Transverse colon (tissue), 4 donors: ENCODE measurements at regions not wholly inside any gene's neighbourhood (a gene's known extent, or its start where the extent isn't known, plus 50 kb on each side); places are given as distances from the start of the nearest gene placed in this dataset.

Experiments used
- DNase-seq: peaks from one replicate; pipeline ENCODE4 v3.0.0-alpha.2; 2019
- H3K27ac ChIP-seq, 4 donors: fragments of 200-600 bp; sonication (generic); 2 replicates each; pipeline ENCODE4 v1.5.1; 2016 to 2018; ENCODE audit warnings: inconsistent platforms in 4 of 4
- H3K27me3 ChIP-seq: fragments of 200-600 bp; sonication (generic); 2 replicates; pipeline ENCODE4 v1.5.1; 2017; ENCODE audit warnings: inconsistent platforms
- H3K36me3 ChIP-seq, 4 donors: fragments of 200-600 bp; sonication (generic); 2 replicates each; pipeline ENCODE4 v1.5.1; 2017 to 2019; ENCODE audit warnings: inconsistent platforms in 4 of 4
- H3K4me1 ChIP-seq, 4 donors: fragments of 200-600 bp; sonication (generic); 2 replicates each; pipeline ENCODE4 v1.5.1; 2017 to 2020; ENCODE audit warnings: inconsistent platforms in 4 of 4
- H3K4me3 ChIP-seq, 4 donors: fragments of 200-600 bp; sonication (generic); 1 replicate in 1 of 4; 2 replicates in 3 of 4; pipeline versions ENCODE4 v1.5.1 to v1.6.1; 2017 to 2019; ENCODE audit warnings: inconsistent platforms in 4 of 4
- H3K9me3 ChIP-seq, 2 donors: fragments of 200-600 bp; sonication (generic); 2 replicates each; pipeline ENCODE4 v1.5.1; 2017 to 2019; ENCODE audit warnings: inconsistent platforms in 2 of 2
- CTCF ChIP-seq, 5 experiments: fragments of 200-600 bp in 3 of 5; fragments of 450-650 bp in 2 of 5; sonication (generic) in 3 of 5; IDR thresholded peaks; 1 replicate in 2 of 5; 2 replicates in 3 of 5; pipeline ENCODE4 v1.5.1; 2016 to 2017; ENCODE audit warnings: antibody characterized with exemption in 5 of 5, inconsistent platforms in 3 of 5, mild to moderate bottlenecking in 2 of 5, moderate library complexity in 1 of 5
- EP300 ChIP-seq: sonication (generic); formaldehyde crosslinking; IDR thresholded peaks from one replicate; pipeline ENCODE4 v1.6.1; 2017; ENCODE audit warnings: antibody characterized with exemption, low read depth
- POLR2A ChIP-seq: fragments of 450-650 bp; IDR thresholded peaks from one replicate; pipeline ENCODE4 v1.6.1; 2016; ENCODE audit warnings: antibody characterized with exemption, mild to moderate bottlenecking, moderate library complexity
- POLR2AphosphoS5 ChIP-seq, 3 donors: sonication (generic); formaldehyde crosslinking; IDR thresholded peaks; one replicate each; pipeline ENCODE4 v1.6.1; 2016; ENCODE audit warnings: antibody characterized with exemption in 3 of 3
- WGBS, 2 donors: methylation state at CpG; one replicate each; pipeline ENCODE4 v1.1.5; 2018; ENCODE audit warnings: low coverage in 1 of 2; 5-methylcytosine and 5-hydroxymethylcytosine counted together
- in situ Hi-C, 4 donors: fragments of 200-750 bp; cut with MboI; loops; one replicate each; pipeline versions ENCODE4 v1.15.0 to v1.15.1; 2017; ENCODE audit warnings: low sequenced_read_pairs in 3 of 4, low pct_ligation_motif_present in 1 of 4, low pct_unique_long_range_greater_than_20kb in 1 of 4
- intact Hi-C: fragments of 100-400 bp; cut with DNase I; formaldehyde crosslinking; loops from one replicate; pipeline ENCODE4 v1.15.1; 2023; ENCODE audit warnings: low total_unique reads

GRCh38 chr3:193812791-193813500, 219.9 kb downstream of the OPA1 start:
- WGBS, 2 donors: 79 to 87% methylated on average over 4 to 7 of the region's 7 CpGs
- H3K4me1 ChIP-seq: peaks cover 8 to 23% (median 17%) of the 10 kb centered on the region in 4 donors
- H3K36me3 ChIP-seq: no peaks in the 10 kb centered on the region
- no peak for TF ChIP-seq EP300
- no peak for TF ChIP-seq POLR2A
- TF ChIP-seq CTCF (IDR thresholded peaks at IDR 0.05): no peak
- TF ChIP-seq POLR2AphosphoS5 (IDR thresholded peaks at IDR 0.05): no peak
- intact Hi-C loops: no loop called here
- H3K27me3 ChIP-seq: no peaks in the 10 kb centered on the region
- peak overlapping the region in 1 of 4 donors; percentile 28 for H3K27ac ChIP-seq
- no peaks in the 10 kb centered on the region for H3K9me3 ChIP-seq
- in situ Hi-C loops: no loop called here
- no peak for DNase-seq
- H3K4me3 ChIP-seq: no peak overlapping the region

GRCh38 chr3:193813501-193813830, 220.5 kb downstream of the OPA1 start:
- no peak for DNase-seq
- H3K27ac ChIP-seq: peak overlapping the region in 1 of 4 donors; percentile 28

GRCh38 chr3:193814166-193814892, 221.3 kb downstream of the OPA1 start:
- 94 to 96% methylated on average over 4 to 11 of the region's 11 CpGs for WGBS, 2 donors
- no peak overlapping the region for H3K4me3 ChIP-seq
- peak overlapping the region in 1 of 4 donors; percentile 28 for H3K27ac ChIP-seq
- peaks cover 8 to 24% (median 17%) of the 10 kb centered on the region in 4 donors for H3K4me1 ChIP-seq
- no peaks in the 10 kb centered on the region for H3K36me3 ChIP-seq
- H3K27me3 ChIP-seq: no peaks in the 10 kb centered on the region
- in situ Hi-C loops: no loop called here
- no peak for TF ChIP-seq POLR2AphosphoS5 (IDR thresholded peaks at IDR 0.05)
- no peak for TF ChIP-seq POLR2A
- no peak for TF ChIP-seq EP300
- TF ChIP-seq CTCF (IDR thresholded peaks at IDR 0.05): no peak
- DNase-seq: no peak
- intact Hi-C loops: no loop called here
- no peaks in the 10 kb centered on the region for H3K9me3 ChIP-seq

More at GRCh38 chr3:193813501-193813830, 220.5 kb downstream of the OPA1 start:
- intact Hi-C loops: no loop called here
- H3K27me3 ChIP-seq: no peaks in the 10 kb centered on the region
- in situ Hi-C loops: no loop called here
- WGBS, 2 donors: 60 to 63% methylated on average over 1 to 3 of the region's 3 CpGs
- no peaks in the 10 kb centered on the region for H3K9me3 ChIP-seq
- TF ChIP-seq POLR2AphosphoS5 (IDR thresholded peaks at IDR 0.05): no peak
- no peak for TF ChIP-seq CTCF (IDR thresholded peaks at IDR 0.05)
- no peak for TF ChIP-seq EP300
- no peak for TF ChIP-seq POLR2A
- peaks cover 8 to 24% (median 17%) of the 10 kb centered on the region in 4 donors for H3K4me1 ChIP-seq
- no peak overlapping the region for H3K4me3 ChIP-seq
- H3K36me3 ChIP-seq: no peaks in the 10 kb centered on the region

- in situ Hi-C loops (no loop called here), intact Hi-C loops (no loop called here)
- H3K9me3 ChIP-seq: no peaks in the 10 kb centered on the region
- H3K4me1 ChIP-seq: peaks cover 8 to 24% (median 17%) of the 10 kb centered on the region in 4 donors
- no peak for DNase-seq
- 83% methylated on average over 8 of the region's 8 CpGs; no CpG with 5 or more reads in 1 of the 2 donors for WGBS, 2 donors
- H3K4me3 ChIP-seq: no peak overlapping the region
- no peaks in the 10 kb centered on the region for H3K36me3 ChIP-seq
- no peaks in the 10 kb centered on the region for H3K27me3 ChIP-seq
- TF ChIP-seq POLR2AphosphoS5 (IDR thresholded peaks at IDR 0.05) (no peak), EP300 (no peak)
- H3K27ac ChIP-seq: peak overlapping the region in 1 of 4 donors; percentile 78
These were observed 222.4 kb downstream of the OPA1 start for GRCh38 chr3:193815246-193816027.
